ENCODE measurements at regions not wholly inside any gene's neighbourhood (a gene's known extent, or its start where the extent isn't known, plus 50 kb on each side); places are given as distances from the start of the nearest gene placed in this dataset.

DNA sequence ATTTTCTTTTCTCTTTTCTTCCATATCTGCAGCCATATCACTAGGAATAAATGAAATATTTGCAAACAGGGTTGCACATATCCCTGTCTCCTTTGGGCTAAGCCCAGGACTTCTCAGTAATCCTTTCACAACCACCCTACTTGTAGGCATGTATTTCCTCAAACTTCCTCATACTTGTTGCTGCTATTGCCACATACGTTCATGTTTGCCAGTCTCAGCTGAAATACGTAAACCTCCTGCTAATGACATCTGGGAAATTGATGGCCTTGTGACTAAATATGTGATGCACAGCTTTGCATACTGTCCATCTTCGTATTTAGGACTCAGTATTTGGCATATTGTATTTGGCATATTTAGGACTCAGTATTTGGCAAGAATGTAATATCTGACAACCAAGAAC lies 224.6 kb downstream of the PLK2 start:
- no peak for DNase-seq

DNA sequence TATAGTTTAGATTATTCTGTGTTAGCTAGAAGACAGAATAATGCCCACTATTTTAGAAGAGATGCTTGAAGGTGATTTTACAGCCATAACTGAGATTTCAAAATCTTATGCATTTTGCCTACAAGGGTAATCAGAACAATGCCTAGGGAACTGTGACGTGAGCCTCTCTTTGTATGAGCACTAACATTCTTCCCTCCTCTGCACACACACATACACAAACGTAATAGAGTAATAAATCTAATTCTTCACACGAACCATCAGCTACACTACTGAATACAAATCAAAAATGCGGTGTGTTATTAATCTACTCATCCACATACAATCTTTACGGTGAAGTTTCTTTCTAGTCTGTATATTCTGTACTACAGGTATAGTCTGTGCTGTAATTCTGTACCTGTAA lies 227.8 kb downstream of the PLK2 start:
- H3K79me2 ChIP-seq (ENCODE audit: low read length) = no peaks in the 10 kb centered on the region
- no peak overlapping the region for H3K4me2 ChIP-seq (ENCODE audit: low read depth, low read length)
- H4K20me1 ChIP-seq (ENCODE audit: insufficient read depth, low read length) = no peaks in the 10 kb centered on the region
- H3K4me1 ChIP-seq (ENCODE audit: low read length) = peaks cover 9% of the 10 kb centered on the region
- H3K9me2 ChIP-seq (replicated peaks; ENCODE audit: insufficient read depth, low read length) = no peaks in the 10 kb centered on the region
- H3K27me3 ChIP-seq (replicated peaks; ENCODE audit: insufficient read depth, low read length) = no peaks in the 10 kb centered on the region
- H3K27ac ChIP-seq (ENCODE audit: low read length) = no peak overlapping the region
- no peak for DNase-seq
- H3K4me3 ChIP-seq (ENCODE audit: low read length) = no peak overlapping the region
- H3K9ac ChIP-seq (ENCODE audit: low read length) = no peak overlapping the region
- no peaks in the 10 kb centered on the region for H3K36me3 ChIP-seq (replicated peaks; ENCODE audit: insufficient read depth, low read length)
- no peak overlapping the region for H2AFZ ChIP-seq (ENCODE audit: low read length)
- TF ChIP-seq EZH2 (optimal IDR thresholded peaks at IDR 0.05; ENCODE audit: low read depth, low read length) (no peak), EZH2phosphoT487 (IDR thresholded peaks at IDR 0.05; ENCODE audit: low read length) (no peak)
- TF ChIP-seq, protein P1, sequence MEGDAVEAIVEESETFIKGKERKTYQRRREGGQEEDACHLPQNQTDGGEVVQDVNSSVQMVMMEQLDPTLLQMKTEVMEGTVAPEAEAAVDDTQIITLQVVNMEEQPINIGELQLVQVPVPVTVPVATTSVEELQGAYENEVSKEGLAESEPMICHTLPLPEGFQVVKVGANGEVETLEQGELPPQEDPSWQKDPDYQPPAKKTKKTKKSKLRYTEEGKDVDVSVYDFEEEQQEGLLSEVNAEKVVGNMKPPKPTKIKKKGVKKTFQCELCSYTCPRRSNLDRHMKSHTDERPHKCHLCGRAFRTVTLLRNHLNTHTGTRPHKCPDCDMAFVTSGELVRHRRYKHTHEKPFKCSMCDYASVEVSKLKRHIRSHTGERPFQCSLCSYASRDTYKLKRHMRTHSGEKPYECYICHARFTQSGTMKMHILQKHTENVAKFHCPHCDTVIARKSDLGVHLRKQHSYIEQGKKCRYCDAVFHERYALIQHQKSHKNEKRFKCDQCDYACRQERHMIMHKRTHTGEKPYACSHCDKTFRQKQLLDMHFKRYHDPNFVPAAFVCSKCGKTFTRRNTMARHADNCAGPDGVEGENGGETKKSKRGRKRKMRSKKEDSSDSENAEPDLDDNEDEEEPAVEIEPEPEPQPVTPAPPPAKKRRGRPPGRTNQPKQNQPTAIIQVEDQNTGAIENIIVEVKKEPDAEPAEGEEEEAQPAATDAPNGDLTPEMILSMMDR (IDR thresholded peaks at IDR 0.05; ENCODE audit: low read length) = no peak
- H3K9me3 ChIP-seq (replicated peaks; ENCODE audit: insufficient read depth, low read length) = no peaks in the 10 kb centered on the region
- no peaks in the 10 kb centered on the region for H3F3A ChIP-seq (ENCODE audit: insufficient read depth, low read length)

More for the DNA sequence above, 224.6 kb downstream of the PLK2 start:
- no peaks in the 10 kb centered on the region for H3K27me3 ChIP-seq (replicated peaks; ENCODE audit: insufficient read depth, low read length)
- no peaks in the 10 kb centered on the region for H3K36me3 ChIP-seq (replicated peaks; ENCODE audit: insufficient read depth, low read length)
- no peak overlapping the region for H3K27ac ChIP-seq (ENCODE audit: low read length)
- H3K9me2 ChIP-seq (replicated peaks; ENCODE audit: insufficient read depth, low read length) = no peaks in the 10 kb centered on the region
- H3F3A ChIP-seq (ENCODE audit: insufficient read depth, low read length) = no peaks in the 10 kb centered on the region
- H3K4me3 ChIP-seq (ENCODE audit: low read length) = no peak overlapping the region
- TF ChIP-seq, protein P1 (IDR thresholded peaks at IDR 0.05; ENCODE audit: low read length) = no peak
- TF ChIP-seq EZH2 (optimal IDR thresholded peaks at IDR 0.05; ENCODE audit: low read depth, low read length) (no peak), EZH2phosphoT487 (IDR thresholded peaks at IDR 0.05; ENCODE audit: low read length) (no peak)
- H3K79me2 ChIP-seq (ENCODE audit: low read length) = no peaks in the 10 kb centered on the region
- no peaks in the 10 kb centered on the region for H3K4me1 ChIP-seq (ENCODE audit: low read length)
- no peaks in the 10 kb centered on the region for H3K9me3 ChIP-seq (replicated peaks; ENCODE audit: insufficient read depth, low read length)
- H3K4me2 ChIP-seq (ENCODE audit: low read depth, low read length) = no peak overlapping the region
- H3K9ac ChIP-seq (ENCODE audit: low read length) = no peak overlapping the region
- no peak overlapping the region for H2AFZ ChIP-seq (ENCODE audit: low read length)
- no peaks in the 10 kb centered on the region for H4K20me1 ChIP-seq (ENCODE audit: insufficient read depth, low read length)

DNA sequence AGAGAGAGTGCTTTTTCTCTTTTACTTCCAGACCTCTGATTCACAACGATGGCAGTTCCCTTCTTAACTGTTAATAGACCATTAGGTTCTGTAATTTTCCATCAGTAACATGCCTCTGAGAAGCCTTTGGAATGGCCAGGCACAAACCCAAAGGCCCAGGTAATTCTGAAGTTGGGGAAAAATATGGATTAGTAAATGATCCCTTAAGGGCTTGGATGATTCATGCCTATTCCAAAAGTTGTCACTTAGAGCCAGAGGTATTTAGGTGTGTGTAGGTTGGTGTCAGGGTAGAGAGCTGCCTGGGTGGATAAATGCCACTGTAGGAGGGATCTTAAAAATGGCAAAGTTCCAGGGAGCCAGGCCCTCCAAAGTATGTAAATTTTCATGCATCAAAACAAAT lies 228.8 kb downstream of the PLK2 start:
- DNase-seq = no peak
- H3K4me1 ChIP-seq (ENCODE audit: low read length) = peaks cover 19% of the 10 kb centered on the region
- TF ChIP-seq, protein P1 (IDR thresholded peaks at IDR 0.05; ENCODE audit: low read length) = no peak
- TF ChIP-seq EZH2phosphoT487 (IDR thresholded peaks at IDR 0.05; ENCODE audit: low read length) = no peak
- no peak for TF ChIP-seq EZH2 (optimal IDR thresholded peaks at IDR 0.05; ENCODE audit: low read depth, low read length)
- H3K27me3 ChIP-seq (replicated peaks; ENCODE audit: insufficient read depth, low read length) = no peaks in the 10 kb centered on the region
- no peaks in the 10 kb centered on the region for H3K9me2 ChIP-seq (replicated peaks; ENCODE audit: insufficient read depth, low read length)
- no peaks in the 10 kb centered on the region for H3K79me2 ChIP-seq (ENCODE audit: low read length)
- H4K20me1 ChIP-seq (ENCODE audit: insufficient read depth, low read length) = no peaks in the 10 kb centered on the region
- H3K9me3 ChIP-seq (replicated peaks; ENCODE audit: insufficient read depth, low read length) = no peaks in the 10 kb centered on the region
- H3K4me2 ChIP-seq (ENCODE audit: low read depth, low read length) = no peak overlapping the region
- H2AFZ ChIP-seq (ENCODE audit: low read length) = no peak overlapping the region
- H3K9ac ChIP-seq (ENCODE audit: low read length) = no peak overlapping the region
- no peak overlapping the region for H3K4me3 ChIP-seq (ENCODE audit: low read length)
- no peaks in the 10 kb centered on the region for H3F3A ChIP-seq (ENCODE audit: insufficient read depth, low read length)
- no peaks in the 10 kb centered on the region for H3K36me3 ChIP-seq (replicated peaks; ENCODE audit: insufficient read depth, low read length)
- H3K27ac ChIP-seq (ENCODE audit: low read length) = no peak overlapping the region

Measured in MM.1S (cell line).